Stomach (tissue), 8 donors: ENCODE measurements at regions not wholly inside any gene's neighbourhood (a gene's known extent, or its start where the extent isn't known, plus 50 kb on each side); places are given as distances from the start of the nearest gene placed in this dataset.
A peak's percentile ranks its signal among the peaks of the same experiment; 100 is the strongest.

Experiments
- DNase-seq, 2 donors: peaks; one replicate each; pipeline versions ENCODE4 v3.0.0 to v3.0.0-alpha.2; 2013 to 2019
- H3K27ac ChIP-seq, 5 donors: fragments of 200-600 bp in 4 of 5; sonication (generic) in 4 of 5; one replicate each; pipeline ENCODE4 v1.5.1; 2013 to 2019; ENCODE audit warnings: mild to moderate bottlenecking in 1 of 5, moderate library complexity in 1 of 5
- H3K27me3 ChIP-seq, 3 donors: fragments of 200-600 bp; sonication (generic); one replicate each; pipeline ENCODE4 v1.5.1; 2017 to 2019; ENCODE audit warnings: mixed run types in 1 of 3
- H3K36me3 ChIP-seq, 4 donors: fragments of 200-600 bp; sonication (generic); 1 replicate in 3 of 4; 2 replicates in 1 of 4; pipeline ENCODE4 v1.5.1; 2016 to 2019
- H3K4me1 ChIP-seq, 4 donors: fragments of 200-600 bp; sonication (generic); one replicate each; pipeline ENCODE4 v1.5.1; 2016 to 2019
- H3K4me3 ChIP-seq, 4 donors: fragments of 200-600 bp; sonication (generic) in 3 of 4; one replicate each; pipeline ENCODE4 v1.5.1; 2016 to 2019; ENCODE audit warnings: mild to moderate bottlenecking in 1 of 4
- H3K9me3 ChIP-seq, 4 donors: fragments of 200-600 bp; sonication (generic); one replicate each; pipeline ENCODE4 v1.5.1; 2016 to 2019
- EP300 ChIP-seq: sonication (generic); formaldehyde crosslinking; IDR thresholded peaks from one replicate; pipeline ENCODE4 v1.6.1; 2017; ENCODE audit warnings: antibody characterized with exemption
- POLR2A ChIP-seq, 4 donors: fragments of 450-650 bp; IDR thresholded peaks; one replicate each; pipeline ENCODE4 v1.6.1; 2016; ENCODE audit warnings: antibody characterized with exemption in 4 of 4, control low read depth in 2 of 4, mild to moderate bottlenecking in 1 of 4, moderate library complexity in 1 of 4
- POLR2AphosphoS5 ChIP-seq, 3 donors: sonication (generic); formaldehyde crosslinking; IDR thresholded peaks; one replicate each; pipeline ENCODE4 v1.6.1; 2016; ENCODE audit warnings: antibody characterized with exemption in 3 of 3
- WGBS, 5 donors: extraction: QIAGEN DNeasy Blood & Tissue Kit in 3 of 5; methylation state at CpG; one replicate each; pipeline versions ENCODE4 v1.1.5 to v1.1.7; 2013 to 2018; 5-methylcytosine and 5-hydroxymethylcytosine counted together
- intact Hi-C: fragments of 100-400 bp; cut with DNase I; formaldehyde crosslinking; loops from one replicate; pipeline ENCODE4 v1.15.1; 2023; ENCODE audit warnings: low total_unique reads
- TF ChIP-seq, protein P1 (sequence below), 7 experiments: fragments of 450-650 bp in 4 of 7; fragments of 200-600 bp in 3 of 7; sonication (generic) in 3 of 7; IDR thresholded peaks; one replicate each; pipeline ENCODE4 v1.5.1; 2016 to 2019; ENCODE audit warnings: antibody characterized with exemption in 7 of 7, control low read depth in 2 of 7, mild to moderate bottlenecking in 1 of 7
- donor health status: healthy with polysubstance abuse.
- donor health status: Bipolar disorder and iron deficiency.
- donor health status: healthy.

DNA sequence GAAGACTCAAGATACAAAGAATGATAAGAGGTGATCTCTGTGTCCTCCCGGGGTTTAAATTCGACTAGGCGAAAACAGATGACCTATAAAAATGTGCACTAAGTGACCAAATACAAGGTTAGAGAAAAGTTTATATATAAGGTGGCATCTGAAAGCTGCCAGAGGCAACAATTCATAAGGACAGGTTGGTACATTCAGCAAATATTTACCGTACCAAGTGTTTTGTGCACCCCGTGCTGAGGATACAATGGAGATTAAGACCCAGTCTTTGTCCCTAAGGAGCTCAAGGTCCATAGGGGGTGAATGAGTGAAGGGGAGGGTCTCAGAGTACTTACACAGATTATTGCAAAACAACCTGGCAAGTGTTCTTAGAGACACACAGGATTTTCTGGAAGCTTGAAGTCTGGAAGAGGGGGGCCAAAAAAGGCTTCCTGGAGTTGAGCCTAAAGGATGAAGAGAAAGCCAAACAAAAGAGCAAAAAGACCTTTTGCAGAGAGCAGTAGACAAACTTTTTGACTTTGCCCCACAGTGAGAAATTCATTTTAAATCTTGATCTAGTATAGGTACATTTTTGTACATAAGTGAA is 71.4 kb upstream of the LRIG1 start:
- TF ChIP-seq POLR2A (IDR thresholded peaks at IDR 0.05) (no peak), EP300 (no peak), POLR2AphosphoS5 (IDR thresholded peaks at IDR 0.05) (no peak)
- TF ChIP-seq, protein P1, sequence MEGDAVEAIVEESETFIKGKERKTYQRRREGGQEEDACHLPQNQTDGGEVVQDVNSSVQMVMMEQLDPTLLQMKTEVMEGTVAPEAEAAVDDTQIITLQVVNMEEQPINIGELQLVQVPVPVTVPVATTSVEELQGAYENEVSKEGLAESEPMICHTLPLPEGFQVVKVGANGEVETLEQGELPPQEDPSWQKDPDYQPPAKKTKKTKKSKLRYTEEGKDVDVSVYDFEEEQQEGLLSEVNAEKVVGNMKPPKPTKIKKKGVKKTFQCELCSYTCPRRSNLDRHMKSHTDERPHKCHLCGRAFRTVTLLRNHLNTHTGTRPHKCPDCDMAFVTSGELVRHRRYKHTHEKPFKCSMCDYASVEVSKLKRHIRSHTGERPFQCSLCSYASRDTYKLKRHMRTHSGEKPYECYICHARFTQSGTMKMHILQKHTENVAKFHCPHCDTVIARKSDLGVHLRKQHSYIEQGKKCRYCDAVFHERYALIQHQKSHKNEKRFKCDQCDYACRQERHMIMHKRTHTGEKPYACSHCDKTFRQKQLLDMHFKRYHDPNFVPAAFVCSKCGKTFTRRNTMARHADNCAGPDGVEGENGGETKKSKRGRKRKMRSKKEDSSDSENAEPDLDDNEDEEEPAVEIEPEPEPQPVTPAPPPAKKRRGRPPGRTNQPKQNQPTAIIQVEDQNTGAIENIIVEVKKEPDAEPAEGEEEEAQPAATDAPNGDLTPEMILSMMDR (IDR thresholded peaks at IDR 0.05): no peak
- Histone ChIP-seq H3K36me3 (no peaks in the 10 kb centered on the region), H3K4me1 (peaks cover 0 to 17% (median 0%) of the 10 kb centered on the region in 4 donors), H3K4me3 (no peak overlapping the region), H3K27me3 (no peaks in the 10 kb centered on the region), H3K9me3 (no peaks in the 10 kb centered on the region), H3K27ac (peak overlapping the region in 1 of 5 donors; percentile 13)
- DNase-seq: peak in 1 of 2 donors; percentile 51
- intact Hi-C loops: no loop called here
- 69 to 75% (median 73%) methylated on average over 5 of the region's 5 CpGs for WGBS, 5 donors

GRCh38 chr3:66572938-66573710 is 72.3 kb upstream of the LRIG1 start:
- peak overlapping the region in 1 of 5 donors; percentile 1 for H3K27ac ChIP-seq
- H3K4me3 ChIP-seq: no peak overlapping the region
- H3K9me3 ChIP-seq: no peaks in the 10 kb centered on the region
- intact Hi-C loops: no loop called here
- H3K36me3 ChIP-seq: no peaks in the 10 kb centered on the region
- DNase-seq: no peak
- no peaks in the 10 kb centered on the region for H3K27me3 ChIP-seq
- no peak for TF ChIP-seq EP300
- no peak for TF ChIP-seq POLR2A (IDR thresholded peaks at IDR 0.05)
- no peak for TF ChIP-seq POLR2AphosphoS5 (IDR thresholded peaks at IDR 0.05)
- TF ChIP-seq, protein P1 (IDR thresholded peaks at IDR 0.05): no peak
- 80 to 87% (median 82%) methylated on average over 14 of the region's 14 CpGs for WGBS, 5 donors
- H3K4me1 ChIP-seq: peaks cover 0 to 23% (median 0%) of the 10 kb centered on the region in 4 donors

DNA sequence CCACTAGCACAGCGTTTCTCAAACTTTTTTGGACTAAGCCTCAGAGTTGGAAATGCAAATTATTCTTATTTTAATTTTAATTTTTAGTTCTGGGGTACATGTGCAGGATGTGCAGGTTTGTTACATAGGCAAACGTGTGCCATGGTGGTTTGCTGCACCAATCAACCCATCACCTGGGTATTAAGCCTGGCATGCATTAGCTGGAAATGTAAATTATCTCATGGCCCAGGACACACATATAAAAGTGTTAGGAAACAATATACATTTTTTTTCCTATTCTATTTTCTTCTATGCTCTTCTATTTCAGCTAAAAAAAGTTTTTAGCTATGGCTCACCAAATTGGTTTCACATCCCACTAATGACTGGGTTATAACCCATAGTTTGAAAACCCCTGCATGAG is 73.3 kb upstream of the LRIG1 start:
- intact Hi-C loops: no loop called here
- Histone ChIP-seq H3K4me3 (no peak overlapping the region), H3K27me3 (no peaks in the 10 kb centered on the region), H3K36me3 (no peaks in the 10 kb centered on the region), H3K9me3 (no peaks in the 10 kb centered on the region), H3K27ac (no peak overlapping the region), H3K4me1 (peaks cover 0 to 25% (median 0%) of the 10 kb centered on the region in 4 donors)
- WGBS, 5 donors: 86 to 91% (median 90%) methylated on average over 2 of the region's 2 CpGs
- DNase-seq: no peak
- no peak for TF ChIP-seq POLR2A (IDR thresholded peaks at IDR 0.05)

DNA sequence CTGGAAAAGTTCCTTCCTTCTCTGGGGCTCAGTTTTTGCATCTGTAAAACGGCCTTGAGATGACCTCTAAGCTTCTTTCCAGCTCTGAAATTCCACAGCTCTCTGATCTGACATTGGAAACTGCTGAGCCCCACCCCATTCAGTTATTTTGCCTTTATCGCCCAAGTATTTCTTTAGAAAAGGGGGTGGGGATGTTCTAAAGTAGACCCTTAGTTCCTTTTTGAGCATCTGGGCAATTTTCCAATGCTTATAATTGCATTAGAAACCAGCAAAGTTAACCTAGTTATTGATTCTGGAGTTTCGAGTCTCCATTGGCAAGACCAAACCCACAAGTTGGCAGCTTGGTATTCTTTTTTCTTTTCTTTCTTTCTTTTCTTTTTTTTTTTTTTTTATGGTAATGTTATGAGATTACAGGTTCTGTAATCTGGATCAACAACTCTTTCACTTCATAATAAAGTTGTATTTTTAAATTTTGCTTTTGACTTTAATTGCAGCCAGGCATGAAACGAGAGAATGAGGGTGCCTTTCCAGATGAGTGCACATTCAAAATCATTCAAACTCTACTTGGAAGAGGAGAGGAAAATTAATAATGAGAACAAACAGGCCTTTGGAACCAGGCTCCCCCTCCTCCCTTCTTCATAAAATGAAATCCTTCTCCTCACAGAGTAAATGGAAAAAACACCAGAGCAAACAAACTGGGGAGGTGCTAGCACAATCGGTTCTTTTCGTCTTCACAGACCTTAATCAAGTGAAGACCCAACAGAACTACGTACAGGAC is 76.8 kb upstream of the LRIG1 start:
- TF ChIP-seq POLR2AphosphoS5 (IDR thresholded peaks at IDR 0.05): no peak
- TF ChIP-seq, protein P1 (IDR thresholded peaks at IDR 0.05): no peak
- no peak for TF ChIP-seq EP300
- TF ChIP-seq POLR2A (IDR thresholded peaks at IDR 0.05): no peak
- WGBS, 5 donors: 30 to 55% (median 40%) methylated on average over 7 of the region's 7 CpGs
- intact Hi-C loops: no loop called here

More for the DNA sequence above, 76.8 kb upstream of the LRIG1 start:
- no peaks in the 10 kb centered on the region for H3K36me3 ChIP-seq
- H3K4me3 ChIP-seq: no peak overlapping the region
- H3K4me1 ChIP-seq: peaks cover 0 to 25% (median 0%) of the 10 kb centered on the region in 4 donors
- no peaks in the 10 kb centered on the region for H3K9me3 ChIP-seq
- peaks cover 0 to 6% (median 0%) of the 10 kb centered on the region in 3 donors for H3K27me3 ChIP-seq
- peak overlapping the region in 1 of 5 donors; percentile 14 for H3K27ac ChIP-seq
- peak in 1 of 2 donors; percentile 42 for DNase-seq
